Coronary artery (tissue), 2 donors: ENCODE measurements at regions not wholly inside any gene's neighbourhood (a gene's known extent, or its start where the extent isn't known, plus 50 kb on each side); places are given as distances from the start of the nearest gene placed in this dataset.

Experiments
- DNase-seq: peaks from one replicate; pipeline ENCODE4 v3.0.0-alpha.2; 2017; ENCODE audit warnings: low spot score
- H3K27ac ChIP-seq, 2 donors: fragments of 200-600 bp; sonication (generic); one replicate each; pipeline ENCODE4 v1.5.1; 2016 to 2019
- H3K4me3 ChIP-seq: fragments of 200-600 bp; sonication (generic); 2 replicates; pipeline ENCODE4 v1.5.1; 2016; ENCODE audit warnings: mild to moderate bottlenecking, moderate library complexity
- CTCF ChIP-seq: fragments of 200-600 bp; sonication (generic); IDR thresholded peaks from one replicate; pipeline ENCODE4 v1.5.1; 2019; ENCODE audit warnings: antibody characterized with exemption

- H3K27ac ChIP-seq, result no peak overlapping the region
- no peak for TF ChIP-seq CTCF
- no peak for DNase-seq
- no peak overlapping the region for H3K4me3 ChIP-seq
These were observed 179.0 kb upstream of the ADRA1B start for GRCh38 chr5:159737263-159737662.

- TF ChIP-seq CTCF, result no peak
- H3K4me3 ChIP-seq, result no peak overlapping the region
- H3K27ac ChIP-seq, result no peak overlapping the region
- no peak for DNase-seq
These were observed 174.4 kb upstream of the ADRA1B start for GRCh38 chr5:159741829-159742322.

- Histone ChIP-seq H3K27ac (no peak overlapping the region), H3K4me3 (no peak overlapping the region)
- TF ChIP-seq CTCF, result no peak
- no peak for DNase-seq
These were observed 173.0 kb upstream of the ADRA1B start for GRCh38 chr5:159743234-159743633.

- Histone ChIP-seq H3K27ac (no peak overlapping the region), H3K4me3 (no peak overlapping the region)
- DNase-seq, result no peak
- TF ChIP-seq CTCF, result no peak
These were observed 169.6 kb upstream of the ADRA1B start for GRCh38 chr5:159746707-159747106.

GRCh38 chr5:159749146-159749545, 167.1 kb upstream of the ADRA1B start:
- H3K27ac ChIP-seq, result no peak overlapping the region
- DNase-seq, result no peak
- H3K4me3 ChIP-seq, result no peak overlapping the region
- no peak for TF ChIP-seq CTCF

- TF ChIP-seq CTCF, result no peak
- Histone ChIP-seq H3K27ac (no peak overlapping the region), H3K4me3 (no peak overlapping the region)
- no peak for DNase-seq
These were observed 166.1 kb upstream of the ADRA1B start for GRCh38 chr5:159750226-159750625.

- Histone ChIP-seq H3K27ac (no peak overlapping the region), H3K4me3 (no peak overlapping the region)
- TF ChIP-seq CTCF, result no peak
- no peak for DNase-seq
These were observed 164.8 kb upstream of the ADRA1B start for GRCh38 chr5:159751459-159751858.
